A549 (cell line): ENCODE measurements at regions not wholly inside any gene's neighbourhood (a gene's known extent, or its start where the extent isn't known, plus 50 kb on each side); places are given as distances from the start of the nearest gene placed in this dataset.

Experiments
- CBX8 ChIP-seq: fragments of 200-600 bp; sonication (generic); IDR thresholded peaks from 2 replicates; pipeline ENCODE4 v1.6.1; 2016
- CTCF ChIP-seq: fragments of >200 bp; sonication (Bioruptor Twin); formaldehyde crosslinking; IDR thresholded peaks from 3 replicates; pipeline ENCODE4 v1.5.1; 2016
- EP300 ChIP-seq, 2 experiments: fragments of >200 bp; sonication (Bioruptor Twin); formaldehyde crosslinking; IDR thresholded peaks; 2 replicates in 1 of 2; 3 replicates in 1 of 2; pipeline ENCODE4 v1.6.1; 2016 to 2017
- HDAC2 ChIP-seq: fragments of 200-600 bp; sonication (generic); IDR thresholded peaks from 2 replicates; pipeline ENCODE4 v1.6.1; 2016
- JUN ChIP-seq, 2 experiments: fragments of >200 bp; sonication (Bioruptor Twin); formaldehyde crosslinking; IDR thresholded peaks; 2 replicates in 1 of 2; 3 replicates in 1 of 2; pipeline ENCODE4 v1.6.1; 2016 to 2017
- MAX ChIP-seq: IDR thresholded peaks from 2 replicates; pipeline ENCODE4 v1.6.1; 2012
- PBX3 ChIP-seq: IDR thresholded peaks from 2 replicates; pipeline ENCODE4 v1.6.1; 2012
- POLR2A ChIP-seq: IDR thresholded peaks from 2 replicates; pipeline ENCODE4 v1.6.1; 2012; ENCODE audit warnings: mild to moderate bottlenecking, low read length

- TF ChIP-seq POLR2A (no peak), JUN (IDR thresholded peaks at IDR 0.05) (no peak), EP300 (IDR thresholded peaks at IDR 0.05) (no peak), MAX (no peak), CBX8 (no peak), CTCF (no peak), HDAC2 (no peak), PBX3 (no peak)
Observed at GRCh38 chr5:99258819-99259218, 330.0 kb upstream of the CHD1 start.
